ENCODE measurements at regions not wholly inside any gene's neighbourhood (a gene's known extent, or its start where the extent isn't known, plus 50 kb on each side); places are given as distances from the start of the nearest gene placed in this dataset.

DNA sequence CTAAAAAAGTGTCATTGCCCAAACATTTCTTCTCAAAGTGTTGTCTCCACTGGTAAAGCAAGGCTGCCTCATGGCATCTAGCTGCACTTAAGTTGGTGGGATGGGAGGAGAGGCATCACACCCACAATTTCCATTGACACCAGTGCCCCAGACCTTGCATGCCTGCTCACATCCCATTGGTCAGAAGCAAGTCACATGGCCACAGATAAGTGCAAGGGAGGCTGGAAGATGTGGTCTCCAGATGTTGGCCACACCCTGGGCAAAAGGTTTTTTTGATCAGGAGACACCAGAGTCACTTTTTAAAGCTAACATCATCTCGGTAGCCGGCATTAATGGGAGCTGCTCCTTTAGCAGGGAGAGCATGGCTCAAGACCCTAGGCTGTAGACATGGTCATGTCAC lies 157.1 kb upstream of the CST7 start:
- WGBS (ENCODE audit: insufficient coverage): 100% methylated on average over 2 of the region's 2 CpGs
- H3K4me3 Mint-ChIP-seq: no peak overlapping the region

DNA sequence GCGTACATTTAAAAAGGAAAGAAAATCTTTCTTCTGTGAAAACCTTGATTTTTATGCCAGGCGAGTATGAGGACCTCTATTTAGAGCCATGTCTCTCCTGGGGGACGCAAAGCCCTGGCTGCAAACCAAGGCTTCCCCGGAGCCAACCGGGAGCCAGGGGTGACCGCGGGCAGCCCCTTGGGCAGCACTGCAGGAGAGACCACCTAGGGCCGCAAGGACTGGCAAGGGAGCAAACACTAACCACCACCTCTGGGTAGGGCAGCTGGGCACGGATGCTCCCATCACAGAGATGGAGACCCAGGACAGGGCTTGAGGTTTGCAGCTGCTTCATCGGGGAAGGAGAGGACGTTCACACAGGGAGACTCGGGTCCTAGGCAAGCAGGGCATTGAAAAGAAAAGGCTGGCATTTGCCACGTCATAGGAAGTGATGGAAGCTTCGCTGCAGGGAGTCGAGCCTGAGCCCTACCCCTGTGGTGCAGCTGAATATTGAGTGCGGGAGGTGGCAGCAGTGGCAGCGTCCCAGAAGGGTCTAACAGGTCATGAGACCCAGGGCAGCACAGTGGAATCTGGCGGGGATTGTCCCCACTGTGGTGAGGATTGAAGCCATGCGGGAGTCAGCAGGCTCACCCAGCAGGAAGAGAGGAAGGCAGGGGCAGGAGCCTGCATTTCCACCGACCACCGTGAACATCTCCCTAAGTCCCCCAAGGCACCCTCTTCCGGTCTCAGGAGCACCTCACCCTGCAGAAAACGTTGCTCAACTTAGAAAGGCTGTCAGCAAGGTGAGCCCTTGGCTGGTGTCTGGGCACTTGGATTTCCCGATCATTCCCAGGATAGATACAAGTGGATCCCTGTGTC lies 156.2 kb upstream of the CST7 start:
- H3K36me3 ChIP-seq (replicated peaks in 1 of 2; ENCODE audit: control insufficient read depth in 1 of 2, insufficient read depth in 2 of 2, low read length in 2 of 2): no peaks in the 10 kb centered on the region
- whole genome bisulfite sequencing (ENCODE audit: insufficient coverage): 93% methylated on average over 20 of the region's 24 CpGs

More for the DNA sequence above, 157.1 kb upstream of the CST7 start:
- Histone ChIP-seq H3K4me1 (ENCODE audit: control insufficient read depth in 1 of 2, insufficient read depth in 2 of 2, low read length in 2 of 2) (peaks cover 0 to 3% of the 10 kb centered on the region in 2 donors), H3K4me2 (replicated peaks; ENCODE audit: extremely low read depth, low read length, poor library complexity, severe bottlenecking) (no peak overlapping the region), H3K36me3 (replicated peaks in 1 of 2; ENCODE audit: control insufficient read depth in 1 of 2, insufficient read depth in 2 of 2, low read length in 2 of 2) (no peaks in the 10 kb centered on the region), H2AFZ (ENCODE audit: insufficient read depth, low read depth, low read length, poor library complexity, severe bottlenecking) (no peak overlapping the region), H3K27ac (ENCODE audit: low read depth in 1 of 2, low read length in 2 of 2) (no peak overlapping the region), H3K9me3 (replicated peaks in 1 of 2; ENCODE audit: control insufficient read depth in 1 of 2, insufficient read depth in 1 of 2, low read length in 2 of 2) (no peaks in the 10 kb centered on the region), H3K79me2 (ENCODE audit: insufficient read depth, low read length) (no peaks in the 10 kb centered on the region), H3K9ac (ENCODE audit: insufficient read depth, low read length, poor library complexity, severe bottlenecking) (no peak overlapping the region), H4K20me1 (ENCODE audit: insufficient read depth, low read length) (no peaks in the 10 kb centered on the region), H3K27me3 (ENCODE audit: control insufficient read depth in 2 of 2, insufficient read depth in 2 of 2, low read length in 2 of 2) (no peaks in the 10 kb centered on the region), H3K4me3 (replicated peaks in 1 of 3; ENCODE audit: low read depth in 2 of 3, low read length in 3 of 3) (no peak overlapping the region)
- Mint-ChIP-seq H3K27me3 (ENCODE audit: low read depth in 3 of 3) (peaks cover 0 to 7% (median 2%) of the 10 kb centered on the region in 3 donors), H3K9me3 (no peaks in the 10 kb centered on the region), H3K36me3 (no peaks in the 10 kb centered on the region), H3K4me1 (peaks cover 26% of the 10 kb centered on the region), H3K27ac (peak overlapping the region in 1 of 7 donors; percentile 1)
- intact Hi-C loops (cut with micrococcal nuclease): no loop called here
- TF ChIP-seq, protein P1, sequence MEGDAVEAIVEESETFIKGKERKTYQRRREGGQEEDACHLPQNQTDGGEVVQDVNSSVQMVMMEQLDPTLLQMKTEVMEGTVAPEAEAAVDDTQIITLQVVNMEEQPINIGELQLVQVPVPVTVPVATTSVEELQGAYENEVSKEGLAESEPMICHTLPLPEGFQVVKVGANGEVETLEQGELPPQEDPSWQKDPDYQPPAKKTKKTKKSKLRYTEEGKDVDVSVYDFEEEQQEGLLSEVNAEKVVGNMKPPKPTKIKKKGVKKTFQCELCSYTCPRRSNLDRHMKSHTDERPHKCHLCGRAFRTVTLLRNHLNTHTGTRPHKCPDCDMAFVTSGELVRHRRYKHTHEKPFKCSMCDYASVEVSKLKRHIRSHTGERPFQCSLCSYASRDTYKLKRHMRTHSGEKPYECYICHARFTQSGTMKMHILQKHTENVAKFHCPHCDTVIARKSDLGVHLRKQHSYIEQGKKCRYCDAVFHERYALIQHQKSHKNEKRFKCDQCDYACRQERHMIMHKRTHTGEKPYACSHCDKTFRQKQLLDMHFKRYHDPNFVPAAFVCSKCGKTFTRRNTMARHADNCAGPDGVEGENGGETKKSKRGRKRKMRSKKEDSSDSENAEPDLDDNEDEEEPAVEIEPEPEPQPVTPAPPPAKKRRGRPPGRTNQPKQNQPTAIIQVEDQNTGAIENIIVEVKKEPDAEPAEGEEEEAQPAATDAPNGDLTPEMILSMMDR (IDR thresholded peaks at IDR 0.05): no peak
- DNase-seq: no peak

More for the DNA sequence above, 156.2 kb upstream of the CST7 start:
- TF ChIP-seq, protein P1 (IDR thresholded peaks at IDR 0.05): no peak
- Histone ChIP-seq H4K20me1 (ENCODE audit: insufficient read depth, low read length) (no peaks in the 10 kb centered on the region), H3K4me3 (replicated peaks in 1 of 3; ENCODE audit: low read depth in 2 of 3, low read length in 3 of 3) (no peak overlapping the region), H2AFZ (ENCODE audit: insufficient read depth, low read depth, low read length, poor library complexity, severe bottlenecking) (no peak overlapping the region), H3K9ac (ENCODE audit: insufficient read depth, low read length, poor library complexity, severe bottlenecking) (no peak overlapping the region), H3K27ac (ENCODE audit: low read depth in 1 of 2, low read length in 2 of 2) (no peak overlapping the region), H3K9me3 (replicated peaks in 1 of 2; ENCODE audit: control insufficient read depth in 1 of 2, insufficient read depth in 1 of 2, low read length in 2 of 2) (no peaks in the 10 kb centered on the region), H3K4me1 (ENCODE audit: control insufficient read depth in 1 of 2, insufficient read depth in 2 of 2, low read length in 2 of 2) (peaks cover 0 to 3% of the 10 kb centered on the region in 2 donors), H3K27me3 (ENCODE audit: control insufficient read depth in 2 of 2, insufficient read depth in 2 of 2, low read length in 2 of 2) (no peaks in the 10 kb centered on the region), H3K4me2 (replicated peaks; ENCODE audit: extremely low read depth, low read length, poor library complexity, severe bottlenecking) (no peak overlapping the region), H3K79me2 (ENCODE audit: insufficient read depth, low read length) (no peaks in the 10 kb centered on the region)
- no peaks in the 10 kb centered on the region for H3K36me3 Mint-ChIP-seq
- H3K4me1 Mint-ChIP-seq: peaks cover 26% of the 10 kb centered on the region
- intact Hi-C loops (cut with micrococcal nuclease): no loop called here
- H3K27ac Mint-ChIP-seq: peak overlapping the region in 1 of 7 donors; percentile 24
- no peak for DNase-seq
- H3K27me3 Mint-ChIP-seq (ENCODE audit: low read depth in 3 of 3): peaks cover 0 to 7% (median 2%) of the 10 kb centered on the region in 3 donors
- peaks cover 0 to 1% (median 0%) of the 10 kb centered on the region in 7 donors for H3K9me3 Mint-ChIP-seq
- no peak overlapping the region for H3K4me3 Mint-ChIP-seq

Measured in CD14-positive monocyte (primary cell).